Keratinocyte (primary cell): ENCODE measurements at regions not wholly inside any gene's neighbourhood (a gene's known extent, or its start where the extent isn't known, plus 50 kb on each side); places are given as distances from the start of the nearest gene placed in this dataset.

Source experiments
- DNase-seq: peaks from one replicate; pipeline ENCODE4 v3.0.0-alpha.2; 2011; ENCODE audit warnings: low read depth, missing footprints, low spot score
- FAIRE-seq: peaks from 2 replicates; lab custom pipeline; 2011; peaks lifted over from hg19 to GRCh38; lab: Jason Lieb, UNC
- H2AFZ ChIP-seq: 2 replicates; pipeline ENCODE4 v1.6.0; 2012; ENCODE audit warnings: low read length, control low read depth, inconsistent platforms; ENCODE audit not compliant: control insufficient read depth
- H3K27ac ChIP-seq: 2 replicates; pipeline ENCODE4 v1.5.1; 2011; ENCODE audit warnings: low read length; ENCODE audit not compliant: control insufficient read depth, insufficient read depth
- H3K27me3 ChIP-seq: 3 replicates; pipeline ENCODE4 v1.6.0; 2011; ENCODE audit warnings: low read length; ENCODE audit not compliant: control insufficient read depth, insufficient read depth; ENCODE audit errors: extremely low read depth
- H3K36me3 ChIP-seq, 2 experiments: 2 replicates in 1 of 2; 3 replicates in 1 of 2; pipeline ENCODE4 v1.5.1; 2011; ENCODE audit warnings: low read length in 2 of 2, mild to moderate bottlenecking in 1 of 2; ENCODE audit not compliant: control insufficient read depth in 2 of 2, insufficient read depth in 2 of 2; ENCODE audit errors: extremely low read depth in 1 of 2
- H3K4me1 ChIP-seq: 3 replicates; pipeline ENCODE4 v1.5.1; 2011; ENCODE audit warnings: low read length; ENCODE audit not compliant: control insufficient read depth, insufficient read depth; ENCODE audit errors: extremely low read depth
- H3K4me2 ChIP-seq: 3 replicates; pipeline ENCODE4 v1.6.0; 2011; ENCODE audit warnings: low read depth, low read length; ENCODE audit not compliant: control insufficient read depth, insufficient read depth; ENCODE audit errors: extremely low read depth
- H3K4me3 ChIP-seq, 3 experiments: fragments of 200-600 bp in 1 of 3; sonication (generic) in 1 of 3; 2 replicates in 2 of 3; 3 replicates in 1 of 3; pipeline ENCODE4 v1.5.1; 2011 to 2016; ENCODE audit warnings: low read length in 3 of 3, mild to moderate bottlenecking in 3 of 3, control low read depth in 2 of 3, inconsistent platforms in 1 of 3, low read depth in 1 of 3, mixed read lengths in 1 of 3, mixed run types in 1 of 3, moderate library complexity in 1 of 3; ENCODE audit not compliant: control insufficient read depth in 2 of 3, insufficient read depth in 2 of 3; ENCODE audit errors: extremely low read depth in 1 of 3
- H3K79me2 ChIP-seq: 2 replicates; pipeline ENCODE4 v1.6.0; 2012; ENCODE audit warnings: low read length; ENCODE audit not compliant: control insufficient read depth, insufficient read depth
- H3K9ac ChIP-seq: 3 replicates; pipeline ENCODE4 v1.6.0; 2011; ENCODE audit warnings: low read length; ENCODE audit not compliant: control insufficient read depth, insufficient read depth; ENCODE audit errors: extremely low read depth
- H3K9me1 ChIP-seq: 3 replicates; pipeline ENCODE4 v1.6.0; 2011; ENCODE audit warnings: low read length; ENCODE audit not compliant: control insufficient read depth, insufficient read depth; ENCODE audit errors: extremely low read depth
- H3K9me3 ChIP-seq: 2 replicates; pipeline ENCODE4 v1.5.1; 2012; ENCODE audit warnings: low read depth, low read length; ENCODE audit not compliant: control insufficient read depth
- H4K20me1 ChIP-seq: 3 replicates; pipeline ENCODE4 v1.6.0; 2011; ENCODE audit warnings: low read length; ENCODE audit not compliant: control insufficient read depth, insufficient read depth; ENCODE audit errors: extremely low read depth
- CTCF ChIP-seq, 3 experiments: IDR thresholded peaks in 1 of 3; conservative IDR thresholded peaks in 1 of 3; optimal IDR thresholded peaks in 1 of 3; 2 replicates in 2 of 3; 3 replicates in 1 of 3; pipeline versions ENCODE3 to v1.5.1; 2011; ENCODE audit warnings: low read length in 3 of 3, mild to moderate bottlenecking in 3 of 3, moderate library complexity in 2 of 3, control low read depth in 1 of 3, inconsistent platforms in 1 of 3; ENCODE audit not compliant: insufficient read depth in 2 of 3; ENCODE audit errors: extremely low read depth in 1 of 3
- EZH2 ChIP-seq: IDR thresholded peaks from one replicate; pipeline ENCODE4 v1.6.1; 2012; ENCODE audit warnings: inconsistent platforms, mild to moderate bottlenecking, low read length, moderate library complexity
- dilution Hi-C: fragments of 300-500 bp; cut with MboI; formaldehyde crosslinking; loops from one replicate; pipeline ENCODE4 v1.7.0; 2020; ENCODE audit warnings: low sequenced_read_pairs; ENCODE audit not compliant: extremely low pct_ligation_motif_present

GRCh38 chr15:70194266-70194665 is 96.5 kb upstream of the TLE3 start:
- no peaks in the 10 kb centered on the region for H4K20me1 ChIP-seq
- peaks cover 49% of the 10 kb centered on the region for H3K4me1 ChIP-seq
- no peak overlapping the region for H3K27ac ChIP-seq
- no peaks in the 10 kb centered on the region for H3K36me3 ChIP-seq
- H3K27me3 ChIP-seq: peaks cover 11% of the 10 kb centered on the region
- H2AFZ ChIP-seq: no peak overlapping the region
- H3K4me3 ChIP-seq: no peak overlapping the region
- no peak for FAIRE-seq
- TF ChIP-seq EZH2 (no peak), CTCF (optimal IDR thresholded peaks at IDR 0.05 in 1 of 3, IDR thresholded peaks at IDR 0.05 in 1 of 3, conservative IDR thresholded peaks at IDR 0.05 in 1 of 3; ENCODE audit: extremely low read depth in 1 of 3, insufficient read depth in 2 of 3, low read length in 3 of 3) (no peak)
- H3K79me2 ChIP-seq: no peaks in the 10 kb centered on the region
- H3K9me3 ChIP-seq: no peaks in the 10 kb centered on the region
- no peak overlapping the region for H3K4me2 ChIP-seq
- dilution Hi-C loops: no loop called here
- H3K9ac ChIP-seq: no peak overlapping the region
- H3K9me1 ChIP-seq: no peaks in the 10 kb centered on the region
- no peak for DNase-seq

- Histone ChIP-seq H3K9ac (no peak overlapping the region), H3K4me1 (peaks cover 43% of the 10 kb centered on the region), H3K9me3 (no peaks in the 10 kb centered on the region), H2AFZ (no peak overlapping the region), H3K4me2 (no peak overlapping the region), H3K79me2 (no peaks in the 10 kb centered on the region), H3K36me3 (no peaks in the 10 kb centered on the region), H3K9me1 (no peaks in the 10 kb centered on the region), H3K4me3 (no peak overlapping the region), H4K20me1 (no peaks in the 10 kb centered on the region), H3K27ac (no peak overlapping the region), H3K27me3 (peaks cover 11% of the 10 kb centered on the region)
- FAIRE-seq: no peak
- dilution Hi-C loops: no loop called here
- TF ChIP-seq CTCF (optimal IDR thresholded peaks at IDR 0.05 in 1 of 3, IDR thresholded peaks at IDR 0.05 in 1 of 3, conservative IDR thresholded peaks at IDR 0.05 in 1 of 3; ENCODE audit: extremely low read depth in 1 of 3, insufficient read depth in 2 of 3, low read length in 3 of 3): no peak
- TF ChIP-seq EZH2: no peak
- no peak for DNase-seq
Measured at GRCh38 chr15:70193734-70194133, 96.0 kb upstream of the TLE3 start.
